ENCODE measurements at regions not wholly inside any gene's neighbourhood (a gene's known extent, or its start where the extent isn't known, plus 50 kb on each side); places are given as distances from the start of the nearest gene placed in this dataset.
A peak's percentile ranks its signal among the peaks of the same experiment; 100 is the strongest.
"Not testable (repeated sequence)": the region's sequence is repeated elsewhere in the genome, so short reads cannot be mapped to it uniquely, and the experiment has no call there.

DNA sequence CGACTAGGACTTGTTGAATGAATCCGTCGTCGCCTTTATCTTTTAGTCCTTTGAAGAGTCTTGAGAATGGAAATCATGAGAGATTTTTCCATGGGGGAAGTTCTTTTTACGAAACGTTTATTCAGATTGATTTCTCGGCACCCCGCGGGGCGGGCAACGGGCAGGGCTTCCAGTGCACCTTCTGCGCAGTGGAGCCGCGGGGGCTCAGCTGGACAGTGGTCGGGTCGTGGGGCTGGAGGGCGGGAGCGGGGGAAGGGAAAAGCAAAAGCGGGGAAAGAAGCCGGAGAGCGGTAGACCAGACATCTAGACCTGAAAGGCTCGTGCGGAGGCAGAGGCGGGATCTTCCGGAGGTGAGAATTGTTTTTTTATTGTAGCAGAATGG lies 103.0 kb downstream of the NBPF11 start:
- DNase-seq (ENCODE audit: low read depth); H3K27me3 ChIP-seq (ENCODE audit: control insufficient read depth, insufficient read depth, low read length); H3K36me3 ChIP-seq (ENCODE audit: control insufficient read depth, insufficient read depth, low read length): not testable (repeated sequence)
- H3K4me3 ChIP-seq (ENCODE audit: low read depth, low read length), result peak overlapping the region; percentile 32

DNA sequence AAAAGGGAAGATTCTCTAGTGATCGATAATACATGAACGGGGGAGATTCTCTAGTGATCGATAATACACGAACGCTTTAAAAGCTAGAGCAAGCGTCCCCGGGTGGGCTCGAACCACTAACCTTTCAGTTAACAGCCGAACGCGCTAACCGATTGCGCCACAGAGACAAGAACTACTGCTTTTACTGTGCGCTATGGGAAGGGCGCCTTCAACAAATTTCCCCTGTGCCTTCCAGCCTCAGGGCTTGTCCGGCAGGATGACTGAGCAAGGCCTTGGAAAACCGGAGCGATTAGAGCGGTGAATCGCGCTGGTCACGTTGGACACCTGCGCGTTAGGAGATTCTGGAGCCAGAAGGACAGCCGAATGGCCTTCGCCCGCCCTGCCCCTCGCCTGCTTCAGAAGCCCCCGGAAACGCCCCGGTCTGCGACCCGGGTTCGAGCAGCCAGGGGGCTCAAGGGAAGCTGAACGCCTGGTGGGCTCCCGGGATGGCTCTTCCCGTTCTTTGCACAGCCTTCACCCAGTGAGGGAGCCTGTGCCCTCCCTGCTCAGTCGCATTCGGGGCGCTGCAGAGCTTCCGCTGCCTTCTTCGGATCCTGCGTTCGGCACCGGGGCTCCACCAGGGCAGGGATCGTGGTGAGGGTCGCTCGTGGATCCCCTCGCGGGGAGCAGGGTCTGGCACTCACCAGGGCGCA lies 103.5 kb downstream of the NBPF11 start:
- not testable (repeated sequence) for H3K27me3 ChIP-seq (ENCODE audit: control insufficient read depth, insufficient read depth, low read length); DNase-seq (ENCODE audit: low read depth); H3K36me3 ChIP-seq (ENCODE audit: control insufficient read depth, insufficient read depth, low read length)
- peak overlapping the region; percentile 32 for H3K4me3 ChIP-seq (ENCODE audit: low read depth, low read length)

DNA sequence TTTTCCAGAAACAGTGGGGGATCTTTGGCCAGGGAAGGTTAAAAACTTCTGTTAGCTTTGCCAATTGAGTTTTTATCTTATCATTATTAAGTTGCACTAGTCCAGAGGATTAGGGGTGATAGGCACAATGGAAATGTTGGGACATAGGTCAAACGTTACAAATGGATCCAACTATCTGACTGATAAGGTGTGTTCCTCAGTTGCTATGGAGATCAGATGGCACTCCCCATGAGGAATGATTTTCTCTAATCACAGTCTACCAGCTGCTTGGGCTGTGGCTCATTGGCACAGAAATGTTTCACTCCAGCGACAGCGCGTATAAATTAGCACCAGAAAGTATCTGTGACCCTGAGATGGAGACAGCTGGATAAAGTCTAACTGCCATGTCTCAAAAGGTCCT lies 106.2 kb downstream of the NBPF11 start:
- not testable (repeated sequence) for DNase-seq (ENCODE audit: low read depth); H3K4me3 ChIP-seq (ENCODE audit: low read depth, low read length); H3K27me3 ChIP-seq (ENCODE audit: control insufficient read depth, insufficient read depth, low read length); H3K36me3 ChIP-seq (ENCODE audit: control insufficient read depth, insufficient read depth, low read length)

GRCh38 chr1:148044495-148044894 lies 107.6 kb downstream of the NBPF11 start:
- DNase-seq (ENCODE audit: low read depth); H3K36me3 ChIP-seq (ENCODE audit: control insufficient read depth, insufficient read depth, low read length); H3K27me3 ChIP-seq (ENCODE audit: control insufficient read depth, insufficient read depth, low read length); H3K4me3 ChIP-seq (ENCODE audit: low read depth, low read length): not testable (repeated sequence)

Data from kidney epithelial cell (primary cell).